Progenitor cell of endocrine pancreas (in vitro differentiated cells): ENCODE measurements at regions not wholly inside any gene's neighbourhood (a gene's known extent, or its start where the extent isn't known, plus 50 kb on each side); places are given as distances from the start of the nearest gene placed in this dataset.

Source experiments
- DNase-seq: peaks from one replicate; pipeline ENCODE4 v3.0.0; 2021; ENCODE audit warnings: low spot score; ENCODE audit not compliant: unreplicated experiment
- H3K27ac Mint-ChIP-seq: 2 replicates; pipeline ENCODE4 v1.8.0; 2021; ENCODE audit warnings: mild to moderate bottlenecking, moderate library complexity, mixed read lengths
- H3K27me3 Mint-ChIP-seq: 2 replicates; pipeline ENCODE4 v1.8.0; 2021; ENCODE audit warnings: mixed read lengths
- H3K36me3 Mint-ChIP-seq: 2 replicates; pipeline ENCODE4 v1.8.0; 2022; ENCODE audit warnings: mixed read lengths; ENCODE audit not compliant: insufficient read depth
- H3K4me1 Mint-ChIP-seq: 2 replicates; pipeline ENCODE4 v1.8.0; 2021; ENCODE audit warnings: low read depth, mixed read lengths
- H3K4me3 Mint-ChIP-seq: 2 replicates; pipeline ENCODE4 v1.8.0; 2021; ENCODE audit warnings: low read depth, mild to moderate bottlenecking, moderate library complexity, mixed read lengths
- H3K9me3 Mint-ChIP-seq: 2 replicates; pipeline ENCODE4 v1.8.0; 2021; ENCODE audit warnings: low read depth, mixed read lengths
- TF ChIP-seq, protein P1 (sequence below): fragments of 200-600 bp; sonication (generic); IDR thresholded peaks from one replicate; pipeline ENCODE4 v1.5.0; 2021; ENCODE audit warnings: antibody characterized with exemption, mild to moderate bottlenecking; ENCODE audit not compliant: unreplicated experiment

DNA sequence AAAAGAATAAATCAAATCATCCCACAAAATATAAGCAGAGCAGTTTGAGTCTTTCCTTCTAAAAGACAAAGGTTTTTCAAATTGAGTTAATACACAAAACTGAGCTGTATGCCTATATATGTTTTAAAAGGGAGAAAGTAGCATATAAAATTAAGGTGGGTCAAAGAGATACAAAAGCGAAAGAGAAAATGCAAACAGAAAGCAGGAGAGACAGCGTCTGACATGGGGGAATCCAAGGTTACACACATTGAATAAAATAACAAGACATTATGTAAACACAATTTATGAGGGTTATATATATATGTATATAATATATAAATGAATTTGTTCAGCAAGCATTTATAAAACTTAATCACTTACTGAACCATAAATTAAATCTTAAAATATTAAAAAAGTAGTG is 276.1 kb upstream of the LCORL start:
- TF ChIP-seq, protein P1, sequence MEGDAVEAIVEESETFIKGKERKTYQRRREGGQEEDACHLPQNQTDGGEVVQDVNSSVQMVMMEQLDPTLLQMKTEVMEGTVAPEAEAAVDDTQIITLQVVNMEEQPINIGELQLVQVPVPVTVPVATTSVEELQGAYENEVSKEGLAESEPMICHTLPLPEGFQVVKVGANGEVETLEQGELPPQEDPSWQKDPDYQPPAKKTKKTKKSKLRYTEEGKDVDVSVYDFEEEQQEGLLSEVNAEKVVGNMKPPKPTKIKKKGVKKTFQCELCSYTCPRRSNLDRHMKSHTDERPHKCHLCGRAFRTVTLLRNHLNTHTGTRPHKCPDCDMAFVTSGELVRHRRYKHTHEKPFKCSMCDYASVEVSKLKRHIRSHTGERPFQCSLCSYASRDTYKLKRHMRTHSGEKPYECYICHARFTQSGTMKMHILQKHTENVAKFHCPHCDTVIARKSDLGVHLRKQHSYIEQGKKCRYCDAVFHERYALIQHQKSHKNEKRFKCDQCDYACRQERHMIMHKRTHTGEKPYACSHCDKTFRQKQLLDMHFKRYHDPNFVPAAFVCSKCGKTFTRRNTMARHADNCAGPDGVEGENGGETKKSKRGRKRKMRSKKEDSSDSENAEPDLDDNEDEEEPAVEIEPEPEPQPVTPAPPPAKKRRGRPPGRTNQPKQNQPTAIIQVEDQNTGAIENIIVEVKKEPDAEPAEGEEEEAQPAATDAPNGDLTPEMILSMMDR: no peak
- H3K9me3 Mint-ChIP-seq: no peaks in the 10 kb centered on the region
- no peaks in the 10 kb centered on the region for H3K4me1 Mint-ChIP-seq
- DNase-seq: no peak
- no peaks in the 10 kb centered on the region for H3K36me3 Mint-ChIP-seq
- H3K4me3 Mint-ChIP-seq: no peak overlapping the region
- no peak overlapping the region for H3K27ac Mint-ChIP-seq
- H3K27me3 Mint-ChIP-seq: no peaks in the 10 kb centered on the region

DNA sequence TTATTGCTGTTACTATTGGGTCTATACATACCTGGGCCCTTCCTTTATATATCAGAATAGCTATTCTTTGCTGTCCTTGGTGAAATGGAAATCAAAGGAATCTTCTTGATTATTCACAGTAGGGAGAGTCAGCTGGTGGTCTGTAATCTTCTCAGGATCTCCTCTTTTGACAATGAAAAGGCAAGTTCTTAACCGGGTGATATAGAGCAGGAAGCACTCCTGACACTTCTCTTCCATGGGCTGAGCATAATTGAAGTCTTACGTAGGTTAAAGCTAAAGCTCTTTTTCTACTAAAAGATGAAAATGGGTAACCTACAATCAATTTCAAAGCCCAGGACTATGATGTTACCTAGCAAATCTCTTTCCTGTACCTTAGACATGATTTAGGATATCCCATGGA is 274.9 kb upstream of the LCORL start:
- TF ChIP-seq, protein P1: no peak
- H3K27me3 Mint-ChIP-seq: no peaks in the 10 kb centered on the region
- H3K4me3 Mint-ChIP-seq: no peak overlapping the region
- no peaks in the 10 kb centered on the region for H3K4me1 Mint-ChIP-seq
- no peaks in the 10 kb centered on the region for H3K9me3 Mint-ChIP-seq
- no peaks in the 10 kb centered on the region for H3K36me3 Mint-ChIP-seq
- no peak overlapping the region for H3K27ac Mint-ChIP-seq
- DNase-seq: no peak

DNA sequence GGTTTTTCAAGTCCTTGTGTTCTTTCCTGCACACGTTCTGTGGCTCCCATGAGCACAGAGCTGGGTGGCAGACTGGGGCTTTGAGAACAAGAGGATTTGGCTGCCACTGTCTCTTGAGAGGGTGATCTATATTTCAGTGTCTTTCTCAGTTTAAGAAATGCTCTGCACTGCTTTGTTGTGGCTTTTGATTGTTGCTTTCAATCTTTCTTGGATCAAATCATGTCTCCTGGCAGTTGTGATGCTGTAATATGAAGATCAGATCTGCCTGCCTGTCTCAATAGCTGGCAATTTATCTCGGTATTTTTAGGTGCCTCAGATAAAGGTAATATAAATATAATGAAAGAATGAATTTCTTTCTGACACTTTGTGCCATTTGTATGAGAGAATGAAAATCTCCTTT is 273.3 kb upstream of the LCORL start:
- Mint-ChIP-seq H3K4me3 (no peak overlapping the region), H3K27me3 (no peaks in the 10 kb centered on the region), H3K9me3 (no peaks in the 10 kb centered on the region), H3K4me1 (no peaks in the 10 kb centered on the region), H3K36me3 (no peaks in the 10 kb centered on the region), H3K27ac (no peak overlapping the region)
- TF ChIP-seq, protein P1: no peak
- DNase-seq: no peak

DNA sequence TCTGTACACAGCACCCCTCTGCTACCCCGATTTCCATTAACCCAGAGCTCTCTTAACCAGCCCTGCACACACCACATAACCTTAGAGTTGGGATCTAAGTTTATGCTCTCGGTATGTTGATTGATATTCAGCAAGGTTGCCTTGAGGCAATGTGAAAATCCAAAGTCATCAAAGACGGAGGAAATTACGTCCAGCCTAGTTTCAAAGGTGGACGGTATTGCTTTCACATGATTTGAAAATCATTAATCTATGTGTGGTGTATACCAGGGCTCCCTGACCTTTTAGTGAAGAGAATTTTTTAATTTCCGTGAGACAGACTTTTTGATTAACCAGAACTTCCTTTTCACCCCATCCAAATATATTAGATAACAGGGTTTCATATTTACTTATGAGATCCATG is 272.5 kb upstream of the LCORL start:
- DNase-seq: no peak
- Mint-ChIP-seq H3K36me3 (no peaks in the 10 kb centered on the region), H3K9me3 (no peaks in the 10 kb centered on the region), H3K27me3 (no peaks in the 10 kb centered on the region), H3K27ac (no peak overlapping the region), H3K4me1 (no peaks in the 10 kb centered on the region), H3K4me3 (no peak overlapping the region)
- TF ChIP-seq, protein P1: no peak

DNA sequence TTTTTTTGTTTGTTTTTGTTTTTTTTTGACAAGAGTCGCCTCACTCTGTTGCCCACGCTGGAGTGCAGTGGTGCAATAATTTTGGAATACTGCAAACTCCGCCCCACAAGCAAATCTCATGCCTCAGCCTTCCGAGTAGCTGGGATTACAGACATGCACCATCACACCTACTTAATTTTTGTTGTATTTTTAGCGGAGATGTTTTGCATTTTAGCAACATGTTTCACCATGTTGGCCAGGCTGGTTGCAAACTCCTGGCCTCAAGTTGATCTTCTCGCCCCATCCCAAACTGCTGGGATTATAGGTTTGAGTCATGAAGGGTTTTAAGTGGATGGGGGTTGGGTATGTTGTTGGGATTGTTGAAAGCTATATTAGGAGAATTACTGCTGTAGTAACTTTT is 270.9 kb upstream of the LCORL start:
- Mint-ChIP-seq H3K36me3 (no peaks in the 10 kb centered on the region), H3K27ac (no peak overlapping the region), H3K27me3 (no peaks in the 10 kb centered on the region), H3K4me1 (no peaks in the 10 kb centered on the region), H3K9me3 (no peaks in the 10 kb centered on the region), H3K4me3 (no peak overlapping the region)
- no peak for DNase-seq
- TF ChIP-seq, protein P1: no peak
